ENCODE measurements at regions not wholly inside any gene's neighbourhood (a gene's known extent, or its start where the extent isn't known, plus 50 kb on each side); places are given as distances from the start of the nearest gene placed in this dataset.

DNA sequence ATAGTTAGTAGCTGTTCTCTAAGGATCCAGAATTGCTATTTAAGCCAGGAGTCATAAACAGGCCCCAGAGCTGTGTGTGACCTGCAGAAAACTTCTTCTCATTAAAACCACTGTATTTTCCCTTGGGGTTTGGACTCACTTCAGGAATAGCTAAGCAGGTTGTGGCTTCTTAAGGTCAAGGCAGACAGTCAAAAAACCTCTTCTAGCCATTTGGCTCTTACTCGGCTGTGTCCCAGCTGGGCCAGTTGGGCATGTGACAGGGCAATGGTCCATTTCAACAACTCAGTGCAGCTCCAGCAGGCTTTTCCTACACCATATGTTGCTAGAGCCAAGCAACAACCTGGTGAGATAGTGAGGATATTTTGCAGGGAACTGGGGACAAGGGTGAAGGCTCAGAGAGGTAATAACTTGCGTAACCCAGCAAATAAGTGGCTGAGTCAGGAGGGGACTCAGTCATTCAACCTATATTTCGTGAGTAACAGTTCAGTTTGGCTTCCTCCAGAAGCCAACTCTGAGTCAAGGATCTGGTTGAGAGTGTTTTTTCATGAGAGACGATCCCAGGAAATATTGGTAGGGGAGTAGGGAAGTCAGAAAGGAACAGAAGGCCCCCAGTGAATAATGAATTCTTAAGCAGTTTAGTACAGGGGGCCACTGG, 115.4 kb upstream of the PPP2R2B start:
- no peaks in the 10 kb centered on the region for H3K9me1 ChIP-seq (replicated peaks; ENCODE audit: control insufficient read depth, extremely low read depth, insufficient read depth, low read length)
- no peak overlapping the region for H3K27ac ChIP-seq (ENCODE audit: insufficient read depth, low read depth, low read length)
- no peaks in the 10 kb centered on the region for H3K4me1 ChIP-seq (ENCODE audit: control insufficient read depth, extremely low read depth, insufficient read depth, low read length)
- H3K79me2 ChIP-seq (ENCODE audit: control insufficient read depth, insufficient read depth, low read length): no peaks in the 10 kb centered on the region
- no peak overlapping the region for H2AFZ ChIP-seq (ENCODE audit: low read depth, low read length)
- H3K9ac ChIP-seq (replicated peaks; ENCODE audit: extremely low read depth, insufficient read depth, low read length): no peak overlapping the region
- H3K4me3 ChIP-seq (replicated peaks in 1 of 3; ENCODE audit: insufficient read depth in 1 of 3, low read depth in 1 of 3, low read length in 3 of 3): no peak overlapping the region
- TF ChIP-seq GATA2 (IDR thresholded peaks at IDR 0.05; ENCODE audit: insufficient read depth, insufficient read length, low read depth, low read length): no peak
- intact Hi-C loops (cut with micrococcal nuclease): no loop called here
- ChIA-PET POLR2A (no interaction called here), CTCF (no interaction called here)
- H3K27me3 ChIP-seq (ENCODE audit: control insufficient read depth in 2 of 2, insufficient read depth in 2 of 2, low read length in 2 of 2): no peaks in the 10 kb centered on the region
- dilution Hi-C loops (cut with MboI; ENCODE audit: extremely low pct_ligation_motif_present, low sequenced_read_pairs): no loop called here
- no peak overlapping the region for H3K4me2 ChIP-seq (ENCODE audit: insufficient read depth, low read length)
- no peaks in the 10 kb centered on the region for H3K36me3 ChIP-seq (ENCODE audit: control insufficient read depth in 2 of 2, extremely low read depth in 1 of 2, insufficient read depth in 2 of 2, low read length in 2 of 2)
- peaks cover 1% of the 10 kb centered on the region for H3K9me3 ChIP-seq (replicated peaks; ENCODE audit: control insufficient read depth, insufficient read depth, low read length)
- no peaks in the 10 kb centered on the region for H4K20me1 ChIP-seq (replicated peaks; ENCODE audit: control insufficient read depth, extremely low read depth, insufficient read depth, low read length)
- DNase-seq (ENCODE audit: low read depth, low spot score): no peak
- no TSS peak for BruUV-seq (replicated peaks)
- no peak for FAIRE-seq

DNA sequence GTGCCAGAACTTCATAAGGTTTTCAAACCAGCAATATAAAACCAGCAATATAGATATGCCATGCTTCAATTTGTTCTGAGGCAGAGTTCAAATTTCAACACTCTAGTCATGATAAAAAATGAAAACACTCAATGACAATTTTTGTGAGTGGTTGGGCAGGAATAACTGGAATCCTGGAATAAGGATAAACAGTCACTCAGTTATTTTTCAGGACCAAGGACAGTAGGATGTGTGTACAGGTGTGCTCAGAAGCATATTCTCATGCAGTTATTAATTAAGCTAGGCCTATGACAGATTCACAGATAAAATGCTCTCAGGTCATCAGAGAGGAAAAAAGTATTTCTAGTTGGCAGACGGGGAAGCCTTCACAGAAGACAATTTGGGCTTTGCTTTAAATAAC, 117.3 kb upstream of the PPP2R2B start:
- Histone ChIP-seq H3K4me1 (ENCODE audit: control insufficient read depth, extremely low read depth, insufficient read depth, low read length) (no peaks in the 10 kb centered on the region), H3K9me1 (replicated peaks; ENCODE audit: control insufficient read depth, extremely low read depth, insufficient read depth, low read length) (no peaks in the 10 kb centered on the region), H4K20me1 (replicated peaks; ENCODE audit: control insufficient read depth, extremely low read depth, insufficient read depth, low read length) (no peaks in the 10 kb centered on the region), H2AFZ (ENCODE audit: low read depth, low read length) (no peak overlapping the region), H3K4me3 (replicated peaks in 1 of 3; ENCODE audit: insufficient read depth in 1 of 3, low read depth in 1 of 3, low read length in 3 of 3) (no peak overlapping the region), H3K9ac (replicated peaks; ENCODE audit: extremely low read depth, insufficient read depth, low read length) (no peak overlapping the region), H3K9me3 (replicated peaks; ENCODE audit: control insufficient read depth, insufficient read depth, low read length) (peaks cover 1% of the 10 kb centered on the region), H3K27me3 (ENCODE audit: control insufficient read depth in 2 of 2, insufficient read depth in 2 of 2, low read length in 2 of 2) (no peaks in the 10 kb centered on the region), H3K4me2 (ENCODE audit: insufficient read depth, low read length) (no peak overlapping the region), H3K36me3 (ENCODE audit: control insufficient read depth in 2 of 2, extremely low read depth in 1 of 2, insufficient read depth in 2 of 2, low read length in 2 of 2) (no peaks in the 10 kb centered on the region), H3K79me2 (ENCODE audit: control insufficient read depth, insufficient read depth, low read length) (no peaks in the 10 kb centered on the region), H3K27ac (ENCODE audit: insufficient read depth, low read depth, low read length) (no peak overlapping the region)
- FAIRE-seq (no peak), DNase-seq (ENCODE audit: low read depth, low spot score) (no peak)
- intact Hi-C loops (cut with micrococcal nuclease) (no loop called here), dilution Hi-C loops (cut with MboI; ENCODE audit: extremely low pct_ligation_motif_present, low sequenced_read_pairs) (no loop called here)
- no TSS peak for BruUV-seq (replicated peaks)
- TF ChIP-seq POLR2AphosphoS5 (IDR thresholded peaks at IDR 0.05; ENCODE audit: insufficient read depth, low read depth, low read length) (no peak), FOS (IDR thresholded peaks at IDR 0.05; ENCODE audit: borderline replicate concordance, insufficient read depth, low read length) (no peak), EZH2 (IDR thresholded peaks at IDR 0.05; ENCODE audit: borderline replicate concordance, low read depth, low read length, severe bottlenecking) (no peak), POLR2A (IDR thresholded peaks at IDR 0.05; ENCODE audit: low read depth, low read length) (no peak), JUN (IDR thresholded peaks at IDR 0.05; ENCODE audit: borderline replicate concordance, insufficient read depth, insufficient read length, low read depth) (no peak), MYC (IDR thresholded peaks at IDR 0.05; ENCODE audit: low read depth, low read length) (no peak), GATA2 (IDR thresholded peaks at IDR 0.05; ENCODE audit: insufficient read depth, insufficient read length, low read depth, low read length) (no peak)
- TF ChIP-seq, protein P1, sequence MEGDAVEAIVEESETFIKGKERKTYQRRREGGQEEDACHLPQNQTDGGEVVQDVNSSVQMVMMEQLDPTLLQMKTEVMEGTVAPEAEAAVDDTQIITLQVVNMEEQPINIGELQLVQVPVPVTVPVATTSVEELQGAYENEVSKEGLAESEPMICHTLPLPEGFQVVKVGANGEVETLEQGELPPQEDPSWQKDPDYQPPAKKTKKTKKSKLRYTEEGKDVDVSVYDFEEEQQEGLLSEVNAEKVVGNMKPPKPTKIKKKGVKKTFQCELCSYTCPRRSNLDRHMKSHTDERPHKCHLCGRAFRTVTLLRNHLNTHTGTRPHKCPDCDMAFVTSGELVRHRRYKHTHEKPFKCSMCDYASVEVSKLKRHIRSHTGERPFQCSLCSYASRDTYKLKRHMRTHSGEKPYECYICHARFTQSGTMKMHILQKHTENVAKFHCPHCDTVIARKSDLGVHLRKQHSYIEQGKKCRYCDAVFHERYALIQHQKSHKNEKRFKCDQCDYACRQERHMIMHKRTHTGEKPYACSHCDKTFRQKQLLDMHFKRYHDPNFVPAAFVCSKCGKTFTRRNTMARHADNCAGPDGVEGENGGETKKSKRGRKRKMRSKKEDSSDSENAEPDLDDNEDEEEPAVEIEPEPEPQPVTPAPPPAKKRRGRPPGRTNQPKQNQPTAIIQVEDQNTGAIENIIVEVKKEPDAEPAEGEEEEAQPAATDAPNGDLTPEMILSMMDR (IDR thresholded peaks at IDR 0.05; ENCODE audit: extremely low read depth in 1 of 2, insufficient read depth in 1 of 2, low read depth in 1 of 2, low read length in 2 of 2): no peak
- TF ChIP-seq, protein P2, sequence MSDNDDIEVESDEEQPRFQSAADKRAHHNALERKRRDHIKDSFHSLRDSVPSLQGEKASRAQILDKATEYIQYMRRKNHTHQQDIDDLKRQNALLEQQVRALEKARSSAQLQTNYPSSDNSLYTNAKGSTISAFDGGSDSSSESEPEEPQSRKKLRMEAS (IDR thresholded peaks at IDR 0.05; ENCODE audit: insufficient read depth, insufficient read length): no peak
- ChIA-PET POLR2A (no interaction called here), CTCF (no interaction called here)

Measured in endothelial cell of umbilical vein (primary cell).